WERI-Rb-1 (cell line): ENCODE measurements at regions not wholly inside any gene's neighbourhood (a gene's known extent, or its start where the extent isn't known, plus 50 kb on each side); places are given as distances from the start of the nearest gene placed in this dataset.

Source experiments
- DNase-seq: peaks from one replicate; pipeline ENCODE4 v3.0.0-alpha.2; 2020
- H3K27ac ChIP-seq: fragments of 250-450 bp; sonication (Bioruptor Pico); 2 replicates; pipeline ENCODE4 v1.5.1; 2020; ENCODE audit warnings: mild to moderate bottlenecking, moderate library complexity
- H3K27me3 ChIP-seq: fragments of 250-450 bp; sonication (Bioruptor Pico); 2 replicates; pipeline ENCODE4 v1.5.1; 2021; ENCODE audit warnings: mild to moderate bottlenecking, low read depth, moderate library complexity; ENCODE audit not compliant: insufficient read depth, severe bottlenecking
- H3K36me3 ChIP-seq: fragments of 250-450 bp; sonication (Bioruptor Pico); 2 replicates; pipeline ENCODE4 v1.5.1; 2020; ENCODE audit warnings: mild to moderate bottlenecking, moderate library complexity
- H3K4me3 ChIP-seq: 2 replicates; pipeline ENCODE4 v1.5.1; 2011; ENCODE audit warnings: low read depth, mild to moderate bottlenecking, control low read depth, low read length
- H3K9me3 ChIP-seq: fragments of 250-450 bp; sonication (Bioruptor Pico); 2 replicates; pipeline ENCODE4 v1.5.1; 2021; ENCODE audit warnings: mild to moderate bottlenecking, moderate library complexity; ENCODE audit not compliant: severe bottlenecking
- TF ChIP-seq, protein P1 (sequence below): IDR thresholded peaks from 2 replicates; pipeline ENCODE4 v1.5.1; 2011; ENCODE audit warnings: low read depth, mild to moderate bottlenecking, control low read depth, inconsistent platforms, low read length

- Histone ChIP-seq H3K27ac (no peak overlapping the region), H3K36me3 (no peaks in the 10 kb centered on the region), H3K27me3 (no peaks in the 10 kb centered on the region), H3K9me3 (no peaks in the 10 kb centered on the region), H3K4me3 (no peak overlapping the region)
- TF ChIP-seq, protein P1, sequence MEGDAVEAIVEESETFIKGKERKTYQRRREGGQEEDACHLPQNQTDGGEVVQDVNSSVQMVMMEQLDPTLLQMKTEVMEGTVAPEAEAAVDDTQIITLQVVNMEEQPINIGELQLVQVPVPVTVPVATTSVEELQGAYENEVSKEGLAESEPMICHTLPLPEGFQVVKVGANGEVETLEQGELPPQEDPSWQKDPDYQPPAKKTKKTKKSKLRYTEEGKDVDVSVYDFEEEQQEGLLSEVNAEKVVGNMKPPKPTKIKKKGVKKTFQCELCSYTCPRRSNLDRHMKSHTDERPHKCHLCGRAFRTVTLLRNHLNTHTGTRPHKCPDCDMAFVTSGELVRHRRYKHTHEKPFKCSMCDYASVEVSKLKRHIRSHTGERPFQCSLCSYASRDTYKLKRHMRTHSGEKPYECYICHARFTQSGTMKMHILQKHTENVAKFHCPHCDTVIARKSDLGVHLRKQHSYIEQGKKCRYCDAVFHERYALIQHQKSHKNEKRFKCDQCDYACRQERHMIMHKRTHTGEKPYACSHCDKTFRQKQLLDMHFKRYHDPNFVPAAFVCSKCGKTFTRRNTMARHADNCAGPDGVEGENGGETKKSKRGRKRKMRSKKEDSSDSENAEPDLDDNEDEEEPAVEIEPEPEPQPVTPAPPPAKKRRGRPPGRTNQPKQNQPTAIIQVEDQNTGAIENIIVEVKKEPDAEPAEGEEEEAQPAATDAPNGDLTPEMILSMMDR, result no peak
- no peak for DNase-seq
Measured at GRCh38 chr6:167506443-167507301, 181.8 kb downstream of the TTLL2 start.

GRCh38 chr6:167507376-167507945 lies 182.6 kb downstream of the TTLL2 start:
- H3K36me3 ChIP-seq, result no peaks in the 10 kb centered on the region
- H3K27me3 ChIP-seq, result no peaks in the 10 kb centered on the region
- no peak overlapping the region for H3K27ac ChIP-seq
- no peak overlapping the region for H3K4me3 ChIP-seq
- DNase-seq, result no peak
- H3K9me3 ChIP-seq, result no peaks in the 10 kb centered on the region
- TF ChIP-seq, protein P1, result no peak

GRCh38 chr6:167508919-167509852 lies 184.3 kb downstream of the TTLL2 start:
- no peak for DNase-seq
- Histone ChIP-seq H3K9me3 (no peaks in the 10 kb centered on the region), H3K4me3 (no peak overlapping the region), H3K36me3 (no peaks in the 10 kb centered on the region), H3K27ac (no peak overlapping the region), H3K27me3 (no peaks in the 10 kb centered on the region)
- TF ChIP-seq, protein P1, result no peak

DNA sequence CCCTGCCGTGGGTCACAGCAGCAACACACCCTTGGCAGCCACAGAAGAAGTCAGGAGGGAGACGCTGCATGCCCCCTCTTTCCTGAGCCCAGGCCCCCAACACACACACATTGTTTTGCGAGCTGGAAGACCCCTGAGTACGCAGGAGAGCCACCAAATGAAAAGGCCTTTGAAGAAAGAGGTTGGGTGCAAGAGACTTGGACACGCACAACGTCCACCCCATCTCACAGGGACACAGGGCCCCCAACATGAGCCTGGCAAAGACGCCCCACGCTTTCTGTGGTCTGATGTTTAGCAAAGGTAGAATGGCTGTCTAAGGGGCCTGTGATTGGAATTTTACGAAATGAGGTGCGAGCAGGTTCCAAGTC lies 185.0 kb downstream of the TTLL2 start:
- Histone ChIP-seq H3K9me3 (no peaks in the 10 kb centered on the region), H3K27ac (no peak overlapping the region), H3K27me3 (no peaks in the 10 kb centered on the region), H3K36me3 (no peaks in the 10 kb centered on the region), H3K4me3 (no peak overlapping the region)
- TF ChIP-seq, protein P1, result no peak
- no peak for DNase-seq

- no peaks in the 10 kb centered on the region for H3K27me3 ChIP-seq
- no peaks in the 10 kb centered on the region for H3K36me3 ChIP-seq
- TF ChIP-seq, protein P1, result no peak
- H3K4me3 ChIP-seq, result no peak overlapping the region
- no peaks in the 10 kb centered on the region for H3K9me3 ChIP-seq
- DNase-seq, result peak; percentile 65
- H3K27ac ChIP-seq, result no peak overlapping the region
Measured at GRCh38 chr6:167510648-167511047, 185.8 kb downstream of the TTLL2 start.
